ENCODE measurements at regions not wholly inside any gene's neighbourhood (a gene's known extent, or its start where the extent isn't known, plus 50 kb on each side); places are given as distances from the start of the nearest gene placed in this dataset.

GRCh38 chr17:72038427-72038826, 82.4 kb upstream of the SOX9 start:
- Histone ChIP-seq H3K9me1 (ENCODE audit: control insufficient read depth, extremely low read depth, insufficient read depth, low read length) (no peaks in the 10 kb centered on the region), H3K79me2 (ENCODE audit: control insufficient read depth, insufficient read depth, low read length) (no peaks in the 10 kb centered on the region), H3K9ac (ENCODE audit: control insufficient read depth, extremely low read depth, insufficient read depth, low read length) (no peak overlapping the region), H3K4me2 (ENCODE audit: control insufficient read depth, extremely low read depth, insufficient read depth, low read depth, low read length) (no peak overlapping the region), H3K27me3 (ENCODE audit: control insufficient read depth, extremely low read depth, insufficient read depth, low read length) (no peaks in the 10 kb centered on the region), H3K4me1 (ENCODE audit: control insufficient read depth, extremely low read depth, insufficient read depth, low read length) (no peaks in the 10 kb centered on the region), H3K36me3 (ENCODE audit: control insufficient read depth in 2 of 2, extremely low read depth in 1 of 2, insufficient read depth in 2 of 2, low read length in 2 of 2) (no peaks in the 10 kb centered on the region), H3K27ac (ENCODE audit: control insufficient read depth, insufficient read depth, low read length) (no peak overlapping the region), H4K20me1 (ENCODE audit: control insufficient read depth, extremely low read depth, insufficient read depth, low read length) (no peaks in the 10 kb centered on the region), H2AFZ (ENCODE audit: control insufficient read depth, low read length) (no peak overlapping the region), H3K9me3 (ENCODE audit: control insufficient read depth, low read depth, low read length) (no peaks in the 10 kb centered on the region), H3K4me3 (ENCODE audit: control insufficient read depth in 2 of 3, extremely low read depth in 1 of 3, insufficient read depth in 2 of 3, low read depth in 1 of 3, low read length in 3 of 3) (no peak overlapping the region)
- DNase-seq (ENCODE audit: low read depth, low spot score) (no peak), FAIRE-seq (no peak)
- dilution Hi-C loops (cut with MboI; ENCODE audit: extremely low pct_ligation_motif_present, low sequenced_read_pairs): no loop called here
- TF ChIP-seq CTCF (optimal IDR thresholded peaks at IDR 0.05 in 1 of 3, IDR thresholded peaks at IDR 0.05 in 1 of 3, conservative IDR thresholded peaks at IDR 0.05 in 1 of 3; ENCODE audit: extremely low read depth in 1 of 3, insufficient read depth in 2 of 3, low read length in 3 of 3) (no peak), EZH2 (IDR thresholded peaks at IDR 0.05; ENCODE audit: low read length) (no peak)

- DNase-seq (ENCODE audit: low read depth, low spot score) (no peak), FAIRE-seq (no peak)
- Histone ChIP-seq H4K20me1 (ENCODE audit: control insufficient read depth, extremely low read depth, insufficient read depth, low read length) (no peaks in the 10 kb centered on the region), H3K27me3 (ENCODE audit: control insufficient read depth, extremely low read depth, insufficient read depth, low read length) (no peaks in the 10 kb centered on the region), H3K9me1 (ENCODE audit: control insufficient read depth, extremely low read depth, insufficient read depth, low read length) (no peaks in the 10 kb centered on the region), H3K4me1 (ENCODE audit: control insufficient read depth, extremely low read depth, insufficient read depth, low read length) (no peaks in the 10 kb centered on the region), H3K79me2 (ENCODE audit: control insufficient read depth, insufficient read depth, low read length) (no peaks in the 10 kb centered on the region), H2AFZ (ENCODE audit: control insufficient read depth, low read length) (no peak overlapping the region), H3K9me3 (ENCODE audit: control insufficient read depth, low read depth, low read length) (no peaks in the 10 kb centered on the region), H3K4me2 (ENCODE audit: control insufficient read depth, extremely low read depth, insufficient read depth, low read depth, low read length) (no peak overlapping the region), H3K4me3 (ENCODE audit: control insufficient read depth in 2 of 3, extremely low read depth in 1 of 3, insufficient read depth in 2 of 3, low read depth in 1 of 3, low read length in 3 of 3) (no peak overlapping the region), H3K27ac (ENCODE audit: control insufficient read depth, insufficient read depth, low read length) (no peak overlapping the region), H3K36me3 (ENCODE audit: control insufficient read depth in 2 of 2, extremely low read depth in 1 of 2, insufficient read depth in 2 of 2, low read length in 2 of 2) (no peaks in the 10 kb centered on the region), H3K9ac (ENCODE audit: control insufficient read depth, extremely low read depth, insufficient read depth, low read length) (no peak overlapping the region)
- TF ChIP-seq CTCF (optimal IDR thresholded peaks at IDR 0.05 in 1 of 3, IDR thresholded peaks at IDR 0.05 in 1 of 3, conservative IDR thresholded peaks at IDR 0.05 in 1 of 3; ENCODE audit: extremely low read depth in 1 of 3, insufficient read depth in 2 of 3, low read length in 3 of 3) (no peak), EZH2 (IDR thresholded peaks at IDR 0.05; ENCODE audit: low read length) (no peak)
- dilution Hi-C loops (cut with MboI; ENCODE audit: extremely low pct_ligation_motif_present, low sequenced_read_pairs): no loop called here
Measured at GRCh38 chr17:72039490-72039889, 81.3 kb upstream of the SOX9 start.

Measured in keratinocyte (primary cell).